NOMO-1 (cell line): ENCODE measurements at regions not wholly inside any gene's neighbourhood (a gene's known extent, or its start where the extent isn't known, plus 50 kb on each side); places are given as distances from the start of the nearest gene placed in this dataset.
"Not testable (repeated sequence)": the region's sequence is repeated elsewhere in the genome, so short reads cannot be mapped to it uniquely, and the experiment has no call there.

Experiments used
- DNase-seq, 2 experiments: peaks; one replicate each; lab custom pipeline; 2025; ENCODE audit not compliant: unreplicated experiment in 2 of 2; lab: John Stamatoyannopoulos, UW

- DNase-seq: no peak
These were observed 481.5 kb upstream of the ANO5 start for GRCh38 chr11:21711341-21711740.

- DNase-seq: no peak
These were observed 469.2 kb upstream of the ANO5 start for GRCh38 chr11:21723678-21724077.

GRCh38 chr11:21727102-21727501, 465.8 kb upstream of the ANO5 start:
- DNase-seq: no peak

- no peak for DNase-seq
These were observed 456.5 kb upstream of the ANO5 start for GRCh38 chr11:21736404-21736803.

GRCh38 chr11:21752475-21753243, 440.2 kb upstream of the ANO5 start:
- not testable (repeated sequence) for DNase-seq

GRCh38 chr11:21753244-21753767, 439.6 kb upstream of the ANO5 start:
- DNase-seq: not testable (repeated sequence)

- DNase-seq: no peak
These were observed 431.9 kb upstream of the ANO5 start for GRCh38 chr11:21761000-21761399.

- no peak for DNase-seq
These were observed 424.5 kb upstream of the ANO5 start for GRCh38 chr11:21768388-21768787.

- no peak for DNase-seq
These were observed 423.7 kb upstream of the ANO5 start for GRCh38 chr11:21769188-21769587.

- no peak for DNase-seq
These were observed 421.8 kb upstream of the ANO5 start for GRCh38 chr11:21771097-21771496.

- DNase-seq: no peak
These were observed 418.7 kb upstream of the ANO5 start for GRCh38 chr11:21774212-21774611.

- DNase-seq: no peak
These were observed 417.0 kb upstream of the ANO5 start for GRCh38 chr11:21775911-21776310.

- DNase-seq: no peak
These were observed 408.9 kb upstream of the ANO5 start for GRCh38 chr11:21783954-21784353.

- DNase-seq: no peak
These were observed 407.5 kb upstream of the ANO5 start for GRCh38 chr11:21785351-21785750.

- no peak for DNase-seq
These were observed 398.6 kb upstream of the ANO5 start for GRCh38 chr11:21794306-21794705.

GRCh38 chr11:21798216-21798615, 394.7 kb upstream of the ANO5 start:
- DNase-seq: no peak

- not testable (repeated sequence) for DNase-seq
These were observed 388.4 kb upstream of the ANO5 start for GRCh38 chr11:21804523-21804922.

- DNase-seq: no peak
These were observed 386.4 kb upstream of the ANO5 start for GRCh38 chr11:21806508-21806907.

- no peak for DNase-seq
These were observed 385.9 kb upstream of the ANO5 start for GRCh38 chr11:21806947-21807346.

GRCh38 chr11:21807350-21807749, 385.5 kb upstream of the ANO5 start:
- no peak for DNase-seq

GRCh38 chr11:21810650-21811049, 382.2 kb upstream of the ANO5 start:
- DNase-seq: no peak

- DNase-seq: no peak
These were observed 381.3 kb upstream of the ANO5 start for GRCh38 chr11:21811572-21811971.

GRCh38 chr11:21814169-21814568, 378.7 kb upstream of the ANO5 start:
- DNase-seq: no peak
